NCI-H2227 (cell line): ENCODE measurements at regions not wholly inside any gene's neighbourhood (a gene's known extent, or its start where the extent isn't known, plus 50 kb on each side); places are given as distances from the start of the nearest gene placed in this dataset.

Source experiments
- DNase-seq: peaks from one replicate; lab custom pipeline; 2025; ENCODE audit not compliant: unreplicated experiment; lab: John Stamatoyannopoulos, UW

DNA sequence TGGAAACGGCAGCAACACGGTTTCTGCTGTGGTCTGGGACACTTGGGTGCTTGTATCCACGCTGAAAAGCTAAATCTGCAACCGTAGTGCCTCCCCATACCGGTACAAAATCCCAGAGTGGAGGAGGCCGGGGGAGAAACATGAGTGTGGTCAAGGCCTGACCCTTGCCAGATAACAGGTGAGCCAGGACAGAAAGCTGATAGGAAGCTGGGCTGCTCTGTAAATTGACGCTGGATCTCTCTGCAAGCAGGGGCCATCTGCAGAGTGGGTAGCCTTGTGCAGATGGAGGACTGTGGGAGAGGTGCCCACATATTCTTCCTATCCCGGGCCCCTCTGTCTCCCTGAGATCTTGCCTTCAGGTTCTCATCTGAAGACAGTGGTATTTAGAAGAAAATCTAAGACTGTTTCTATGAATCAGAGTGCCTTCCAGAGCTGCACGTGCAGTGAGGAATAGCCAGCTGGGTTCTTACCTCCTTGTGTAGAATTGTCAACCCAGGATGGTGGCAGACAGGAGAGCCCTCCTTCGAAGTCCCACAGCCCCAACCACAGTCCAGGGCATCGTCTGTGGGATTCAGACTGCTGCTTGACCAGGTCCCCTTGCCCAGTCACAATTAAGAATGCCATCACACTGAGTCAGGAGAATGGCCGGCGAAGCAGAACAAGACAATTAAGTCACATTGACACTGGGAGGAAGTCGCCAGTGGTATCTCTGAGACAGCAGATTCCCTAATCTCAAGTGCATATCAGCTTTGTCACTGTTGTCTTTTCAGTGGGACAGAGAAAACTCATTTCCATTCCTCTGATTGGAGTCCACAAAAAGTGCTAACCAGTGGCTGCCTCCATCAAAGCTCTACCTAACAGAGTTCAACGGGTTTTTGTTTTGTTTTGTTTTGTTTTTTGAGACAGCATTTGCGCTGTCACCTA lies 100.0 kb upstream of the RIPOR2 start:
- no peak for DNase-seq

DNA sequence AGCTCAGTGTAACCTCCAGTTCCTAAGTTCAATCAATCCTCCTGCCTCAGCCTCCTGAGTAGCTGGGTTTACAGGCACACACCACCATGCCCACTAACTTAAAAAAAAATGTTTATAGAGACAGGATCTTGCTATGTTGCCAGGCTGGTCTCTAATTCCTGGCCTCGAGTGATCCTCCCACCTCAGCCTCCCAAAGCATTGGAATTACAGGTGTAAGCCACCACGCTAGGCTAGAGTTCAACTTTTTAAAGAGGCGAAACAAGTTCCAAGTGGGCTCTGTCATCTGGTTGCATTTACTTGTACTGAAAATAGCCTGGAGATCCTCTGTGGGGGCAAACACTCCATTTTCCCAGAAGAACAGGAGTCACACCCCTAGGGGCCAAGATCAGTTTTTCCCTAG lies 100.7 kb upstream of the RIPOR2 start:
- DNase-seq, result no peak

DNA sequence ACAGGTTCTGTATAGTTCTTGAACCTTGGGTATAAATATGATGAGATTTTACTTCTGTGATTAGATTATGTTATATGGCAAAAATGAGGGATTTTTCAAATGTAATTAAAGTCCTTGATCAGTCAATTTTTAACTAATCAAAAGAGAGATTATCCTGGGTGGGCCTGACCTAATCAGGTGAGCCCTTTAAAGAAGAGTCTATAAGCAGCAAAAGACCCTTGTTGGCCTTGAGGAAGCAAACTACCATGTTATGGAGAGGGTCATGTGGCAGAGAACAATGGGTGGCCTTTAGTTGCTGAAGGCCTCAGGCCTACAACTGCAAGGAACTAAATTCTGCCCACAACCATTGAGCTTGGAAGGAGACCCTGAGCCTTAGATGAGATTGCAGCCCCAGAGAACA lies 102.5 kb upstream of the RIPOR2 start:
- DNase-seq, result no peak

DNA sequence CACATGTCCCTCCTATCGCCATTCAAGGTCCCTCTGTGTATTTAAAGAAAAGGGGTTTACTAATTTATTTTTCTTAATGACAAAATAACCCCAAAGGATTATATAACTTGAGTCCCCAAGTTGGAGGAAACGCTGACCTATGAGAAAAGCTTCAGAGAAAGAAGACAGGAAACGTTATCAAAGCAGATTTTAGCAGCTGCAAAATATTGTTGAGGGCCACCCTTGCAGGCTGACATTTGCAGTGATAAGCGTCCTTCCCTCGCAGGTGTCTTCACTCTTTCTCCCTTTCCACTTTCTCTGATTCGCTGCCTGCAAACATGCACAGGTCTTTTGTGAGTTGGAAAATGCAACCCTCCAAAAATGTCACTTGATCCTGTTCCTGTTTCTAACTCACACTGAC lies 103.2 kb upstream of the RIPOR2 start:
- no peak for DNase-seq

DNA sequence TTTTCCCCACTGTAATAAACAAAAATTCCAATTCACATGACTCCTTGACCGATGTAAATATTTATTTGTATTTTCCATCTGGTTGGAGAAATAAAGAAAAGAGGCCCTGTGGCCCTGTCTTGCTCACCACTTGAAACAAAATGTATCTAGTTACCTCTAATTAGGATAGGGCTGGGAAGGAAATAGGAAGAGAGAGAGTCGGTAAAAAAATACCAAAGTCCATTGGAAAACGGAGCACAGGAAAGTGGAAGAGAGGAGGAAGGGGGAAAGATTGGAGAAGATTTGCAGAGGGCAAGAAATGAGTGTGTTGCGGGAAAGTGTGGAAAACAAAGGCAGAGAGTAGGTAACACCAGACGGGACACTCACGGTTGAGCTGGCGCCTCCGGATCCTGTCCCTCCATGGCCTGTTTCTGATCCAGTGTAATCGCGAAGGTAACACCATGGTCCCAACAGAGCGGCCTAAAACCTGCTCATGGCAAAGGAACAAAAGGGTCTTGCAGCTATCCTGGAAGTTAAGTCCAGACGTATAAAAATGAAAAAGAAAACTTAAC lies 105.8 kb upstream of the RIPOR2 start:
- no peak for DNase-seq

DNA sequence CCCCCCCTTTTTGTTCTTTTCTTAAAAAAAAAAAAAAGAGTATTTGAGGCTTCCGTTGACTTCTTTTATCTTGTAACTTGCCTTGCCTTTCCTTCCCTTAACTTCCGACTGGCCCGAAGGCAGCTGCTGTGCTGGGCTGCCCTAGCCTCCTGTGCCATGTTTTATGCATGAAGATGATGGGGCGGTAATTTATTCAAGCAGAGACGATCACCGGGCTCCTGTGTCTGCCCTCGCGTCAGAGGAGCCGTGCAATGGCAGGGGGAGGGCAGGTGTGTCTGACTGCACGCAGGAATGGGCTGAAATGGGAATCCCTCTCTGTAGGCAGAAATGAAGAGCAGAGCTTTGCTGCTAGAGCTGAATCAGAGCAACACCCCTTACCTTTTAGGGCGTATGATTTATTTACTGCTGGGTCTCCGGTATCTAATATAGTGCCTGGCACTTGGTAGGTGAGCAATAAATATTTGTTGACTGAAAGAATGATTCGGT lies 106.3 kb upstream of the RIPOR2 start:
- peak; percentile 21 for DNase-seq

DNA sequence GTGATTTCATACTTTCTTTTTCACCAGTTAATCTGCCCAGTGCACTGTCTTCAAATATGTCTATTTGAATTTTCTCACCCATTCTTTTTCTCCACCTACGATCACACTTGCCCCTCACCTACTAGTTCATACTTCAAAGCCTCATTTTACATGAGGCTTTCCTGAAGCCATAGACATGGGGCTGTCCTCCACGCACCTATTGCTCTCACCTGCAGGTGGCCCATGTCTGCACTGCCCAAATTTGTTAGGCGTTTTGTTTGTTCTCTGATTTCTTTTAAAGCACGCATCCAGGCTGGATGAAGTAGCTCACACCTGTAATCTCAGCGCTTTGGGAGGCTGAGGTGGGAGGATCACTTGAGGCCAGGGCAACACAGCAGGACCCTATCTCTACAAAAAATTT lies 106.8 kb upstream of the RIPOR2 start:
- DNase-seq, result no peak

DNA sequence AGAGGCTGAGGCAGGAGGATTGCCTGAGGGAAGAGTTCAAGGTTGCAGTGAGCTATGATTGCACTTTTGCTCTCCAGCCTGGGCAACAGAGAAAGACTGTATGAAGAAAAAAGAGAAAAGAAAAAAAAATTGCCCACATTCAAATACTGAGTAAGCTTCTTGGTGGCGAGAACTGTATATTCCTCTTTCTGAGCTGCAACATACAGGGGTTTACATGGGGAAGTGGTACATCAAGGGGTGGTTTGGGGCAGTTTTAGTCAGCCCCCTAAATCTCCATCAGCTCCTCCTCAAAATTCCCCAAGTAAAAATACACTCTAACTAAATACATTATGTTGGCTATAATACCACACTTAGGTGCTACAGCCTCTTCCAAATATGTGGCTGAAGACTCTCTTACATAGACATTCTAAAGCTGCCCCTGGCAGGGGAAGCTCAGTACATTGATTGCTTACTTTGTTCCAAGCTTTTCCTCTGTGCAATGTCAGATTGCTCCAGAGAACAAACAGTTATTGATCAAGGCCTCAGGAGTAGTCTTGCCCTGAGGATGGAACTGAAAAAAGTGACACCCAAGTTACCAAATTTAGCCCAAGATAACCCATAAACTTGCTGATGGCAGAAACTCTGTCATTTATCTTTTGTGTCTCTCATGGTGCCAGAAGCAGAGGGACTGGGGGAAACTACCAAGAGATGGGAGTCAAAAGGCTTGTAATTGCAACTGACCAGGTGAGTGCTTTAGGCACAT lies 107.4 kb upstream of the RIPOR2 start:
- DNase-seq, result no peak

DNA sequence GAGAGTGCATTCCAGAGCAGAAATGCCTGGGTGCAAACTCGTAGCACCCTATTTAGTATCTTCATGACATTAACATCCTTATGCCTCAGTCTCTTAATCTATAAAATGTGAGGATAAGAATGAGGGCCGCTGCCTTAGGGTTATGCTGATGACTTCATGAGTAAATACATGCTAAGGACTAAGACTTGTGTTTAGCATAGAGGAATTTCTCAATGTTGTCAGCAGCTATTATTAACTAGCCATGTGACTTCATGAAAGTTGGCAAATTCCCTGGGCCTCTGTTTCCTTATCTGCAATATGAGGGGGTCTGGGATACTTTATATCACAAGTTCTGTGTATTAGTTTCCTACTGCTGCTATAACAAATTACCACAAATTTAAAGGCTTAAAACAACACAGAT lies 108.1 kb upstream of the RIPOR2 start:
- no peak for DNase-seq

DNA sequence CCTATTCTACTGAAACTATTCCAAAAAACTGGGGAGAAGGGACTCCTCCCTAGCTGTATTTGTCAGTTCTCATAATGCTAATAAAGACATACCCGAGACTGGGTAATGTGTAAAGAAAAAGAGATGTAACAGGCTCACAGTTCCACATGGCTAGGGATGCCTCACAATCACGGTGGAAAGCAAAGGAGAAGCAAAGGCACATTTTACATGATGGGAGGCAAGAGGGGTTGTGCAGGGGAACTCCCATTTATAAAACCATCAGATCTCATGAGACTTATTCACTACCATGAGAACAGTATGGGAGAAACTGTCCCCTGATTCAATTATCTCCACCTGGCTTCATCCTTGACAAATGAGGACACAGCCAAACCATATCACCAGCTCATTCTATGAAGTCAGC lies 111.2 kb upstream of the RIPOR2 start:
- DNase-seq, result no peak

DNA sequence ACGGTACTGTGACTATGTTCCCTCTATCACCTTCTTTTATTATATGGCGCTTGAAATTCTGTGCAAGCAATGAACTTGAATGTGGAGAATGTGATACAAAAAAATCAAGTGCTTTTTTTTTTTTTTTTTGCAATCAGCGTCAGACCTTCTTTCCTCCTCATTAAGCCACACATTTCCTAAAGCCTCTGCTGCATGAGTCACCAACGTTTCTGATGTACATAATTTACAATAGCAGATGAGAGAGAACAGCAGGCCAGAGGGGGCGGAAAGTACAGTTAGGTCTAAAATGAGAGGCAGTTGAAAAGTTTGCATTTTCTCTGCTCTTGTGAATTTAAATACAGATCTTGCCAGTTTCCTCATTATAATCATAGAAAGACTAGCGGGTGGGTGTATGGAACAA lies 114.6 kb upstream of the RIPOR2 start:
- DNase-seq, result peak; percentile 18

DNA sequence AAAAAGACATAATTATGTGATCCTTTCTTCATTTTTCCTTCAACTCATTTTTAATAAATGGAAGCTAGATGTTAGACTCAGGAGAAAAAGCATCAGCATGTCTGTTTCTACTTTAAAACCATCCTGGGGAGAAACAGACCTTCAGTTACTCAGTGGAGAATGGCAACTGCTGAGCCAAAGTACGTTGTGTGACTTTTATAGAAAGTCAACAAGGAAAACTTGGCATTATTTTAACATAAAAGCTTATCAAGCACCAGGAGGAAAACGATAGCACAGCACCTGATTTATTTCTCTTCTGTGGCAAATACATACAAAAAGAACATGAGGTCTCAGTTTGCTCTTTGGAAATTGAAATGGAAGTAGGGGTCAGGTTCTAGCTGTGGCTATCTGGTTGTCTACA lies 115.3 kb upstream of the RIPOR2 start:
- no peak for DNase-seq

DNA sequence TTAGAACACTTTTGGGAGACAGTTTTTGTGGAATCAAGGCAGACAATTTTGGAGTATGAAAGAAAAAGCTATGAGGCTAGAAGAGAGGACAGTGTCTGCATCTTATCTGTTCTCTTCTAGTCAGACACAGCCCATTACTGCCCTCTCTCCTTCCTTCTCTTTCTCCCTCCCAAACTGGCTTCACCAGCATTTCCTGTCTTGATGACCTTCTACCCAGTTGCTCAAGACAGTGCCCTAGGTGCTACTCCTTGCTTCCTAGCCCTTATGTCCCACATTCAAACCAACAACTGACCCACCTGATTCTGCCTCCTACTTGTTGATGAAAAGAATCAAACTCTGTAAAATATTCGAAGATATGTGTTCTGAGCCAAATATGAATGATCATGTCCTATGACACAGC lies 116.4 kb upstream of the RIPOR2 start:
- no peak for DNase-seq

DNA sequence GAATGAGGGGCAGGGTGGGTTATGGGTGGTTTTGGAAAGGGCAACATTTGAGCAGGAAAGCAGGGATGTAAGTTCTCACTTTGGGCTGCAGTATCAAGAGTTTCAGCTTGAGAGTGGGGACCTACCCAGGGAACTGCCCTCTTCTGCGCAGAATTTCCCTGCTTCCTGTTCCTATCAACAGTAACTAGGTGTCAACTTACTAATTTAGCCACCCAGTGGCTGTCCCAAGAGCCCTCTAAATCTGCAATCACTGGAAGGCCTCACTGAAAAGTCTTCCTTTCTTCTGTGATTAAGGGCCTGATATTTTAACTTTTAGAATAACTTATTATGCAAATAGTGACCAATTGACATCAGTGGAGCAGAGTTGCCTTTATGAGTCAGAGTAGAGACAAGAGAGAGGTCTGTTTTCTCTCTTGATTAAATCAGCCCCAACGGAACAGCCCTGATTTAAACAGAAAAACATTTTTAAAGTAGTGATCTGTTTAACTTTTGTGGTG lies 118.2 kb upstream of the RIPOR2 start:
- DNase-seq, result no peak

DNA sequence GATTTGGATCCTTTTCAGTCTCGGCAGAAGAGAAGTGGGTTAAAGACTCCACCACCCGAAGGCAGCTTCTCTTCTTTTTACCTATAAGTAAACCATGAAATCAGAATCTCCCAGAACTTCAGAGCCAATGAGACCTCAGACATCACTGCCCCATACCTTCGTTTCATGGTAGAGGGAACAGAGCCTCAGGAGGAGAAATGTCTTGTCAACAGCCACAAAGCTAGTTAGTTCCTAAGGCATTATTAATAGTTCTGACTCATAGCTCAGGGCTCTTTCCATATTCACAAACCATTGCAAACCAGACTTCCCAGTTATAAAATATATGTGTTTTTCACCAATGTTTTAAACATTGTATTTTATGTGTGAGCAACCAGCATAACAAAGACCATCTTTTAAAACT lies 118.7 kb upstream of the RIPOR2 start:
- DNase-seq, result no peak

DNA sequence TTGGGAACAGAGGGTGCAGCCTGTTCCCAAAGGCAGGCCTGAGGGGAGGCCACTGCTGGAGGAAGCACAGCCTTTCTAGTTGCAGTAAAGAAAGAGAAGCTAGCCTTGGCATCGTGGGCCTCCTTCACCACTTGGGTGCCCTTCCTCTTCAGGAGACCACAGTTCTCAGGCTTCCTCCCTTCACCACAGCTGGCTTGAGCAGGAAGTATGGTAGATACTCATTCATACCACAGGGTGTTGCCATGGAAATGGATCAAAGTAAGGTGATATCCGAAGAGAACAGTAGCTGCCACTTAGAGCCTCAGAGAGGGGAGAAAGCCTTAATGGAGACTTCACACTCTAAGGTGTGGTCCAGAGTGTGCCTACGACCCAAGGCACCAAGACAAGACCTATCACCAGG lies 120.4 kb upstream of the RIPOR2 start:
- no peak for DNase-seq

DNA sequence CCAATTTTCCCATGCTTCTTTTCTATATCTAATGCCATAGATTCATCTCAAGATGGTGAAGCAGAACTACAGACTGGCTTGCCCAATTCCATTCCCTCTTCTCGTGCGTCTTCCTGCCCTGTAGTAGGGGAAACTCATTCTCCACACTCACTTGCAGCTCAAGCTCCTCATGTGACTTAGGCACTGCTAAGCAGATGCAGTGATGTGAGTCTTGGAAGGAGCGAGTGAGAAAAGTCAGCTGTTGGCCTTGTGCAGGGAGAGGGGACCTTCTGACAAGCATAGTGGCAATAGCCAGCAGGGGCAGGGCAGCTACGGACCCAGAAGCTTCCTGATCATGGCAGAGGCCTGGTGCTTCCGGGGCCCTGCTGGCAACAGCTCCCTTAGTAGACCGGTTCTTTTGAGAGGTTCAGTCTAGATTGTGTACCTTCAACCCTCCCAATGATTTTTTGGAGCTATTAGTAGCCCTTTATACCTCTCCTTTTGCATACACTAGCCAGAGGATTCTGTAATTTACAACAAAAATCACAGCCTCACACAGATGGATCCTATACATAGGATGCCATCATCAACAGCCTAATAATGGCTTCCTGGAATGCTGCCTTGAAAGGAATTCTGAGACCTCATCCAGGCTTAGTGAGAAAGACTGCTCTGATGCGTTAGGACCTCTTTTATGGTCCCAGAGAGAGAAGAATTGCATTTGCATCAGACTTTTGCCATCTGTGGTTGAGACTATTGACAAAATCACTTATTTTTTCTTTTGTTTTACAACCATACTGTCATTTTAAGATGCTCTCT lies 121.5 kb upstream of the RIPOR2 start:
- no peak for DNase-seq

DNA sequence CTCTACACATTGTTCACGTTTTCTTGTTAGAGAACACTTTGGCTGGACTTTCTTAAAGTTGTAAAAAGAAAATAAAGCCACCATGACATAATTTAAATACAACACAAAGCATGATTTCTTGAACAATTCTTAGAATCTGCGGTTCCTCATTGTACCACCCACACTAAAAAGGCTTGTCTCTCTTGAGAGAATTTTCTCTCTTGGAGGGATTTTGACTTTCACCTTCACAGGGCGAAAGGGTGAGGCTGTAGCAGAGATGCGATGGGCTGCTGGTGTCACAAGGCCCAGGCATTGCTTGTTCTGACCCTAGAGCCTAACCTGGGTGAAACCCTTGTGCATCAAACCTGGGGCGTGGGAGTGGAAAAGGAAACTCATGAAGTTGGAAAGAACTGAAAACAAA lies 122.7 kb upstream of the RIPOR2 start:
- no peak for DNase-seq

DNA sequence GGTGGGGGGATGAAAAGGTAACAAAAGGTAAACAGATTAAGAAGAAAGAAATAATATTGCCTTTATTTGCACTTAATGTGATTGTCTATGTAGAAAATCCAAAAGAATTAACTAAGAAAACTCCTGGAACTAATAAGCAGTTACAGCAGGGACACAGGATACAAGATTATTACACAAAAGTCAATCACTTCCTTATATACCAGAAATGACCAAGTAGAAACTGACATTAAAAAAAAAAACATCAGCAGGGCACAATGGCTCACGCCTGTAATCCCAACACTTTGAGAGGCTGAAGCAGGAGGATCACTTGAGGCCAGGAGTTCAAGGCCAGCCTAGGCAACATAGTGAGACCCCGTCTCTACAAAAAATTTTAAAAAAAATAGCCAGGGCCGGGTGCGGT lies 123.2 kb upstream of the RIPOR2 start:
- DNase-seq, result no peak

DNA sequence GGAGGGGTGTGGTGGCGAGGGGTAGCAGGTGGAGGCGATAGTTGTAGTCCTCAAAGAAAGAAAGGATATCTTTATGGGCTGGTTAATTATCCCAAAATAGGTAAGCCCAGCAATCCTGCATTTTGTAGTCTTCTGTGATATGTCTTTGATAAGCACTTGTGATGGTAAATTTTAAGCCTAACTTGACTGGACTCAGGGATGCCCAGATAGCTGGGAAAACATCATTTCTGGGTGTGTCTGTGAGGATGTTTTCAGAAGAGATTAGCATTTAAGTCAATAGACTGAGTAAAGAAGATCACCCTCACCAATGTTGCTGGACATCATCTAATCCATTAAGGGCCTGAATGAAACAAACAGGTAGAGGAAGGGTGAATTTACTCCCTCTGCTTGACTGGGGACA lies 124.8 kb upstream of the RIPOR2 start:
- no peak for DNase-seq
